H9 (cell line): ENCODE measurements at regions not wholly inside any gene's neighbourhood (a gene's known extent, or its start where the extent isn't known, plus 50 kb on each side); places are given as distances from the start of the nearest gene placed in this dataset.

Experiments
- DNase-seq: peaks from one replicate; pipeline ENCODE4 v3.0.0-alpha.2; 2017
- H2AFZ ChIP-seq: one replicate; pipeline ENCODE4 v1.6.1; 2013; ENCODE audit warnings: mild to moderate bottlenecking, low read length, control low read depth, moderate library complexity
- H2AK5ac ChIP-seq: 2 replicates; pipeline ENCODE4 v1.6.1; 2013; ENCODE audit warnings: low read length, control low read depth, mixed read lengths; ENCODE audit not compliant: insufficient read length
- H2BK120ac ChIP-seq: one replicate; pipeline ENCODE4 v1.6.1; 2013; ENCODE audit warnings: low read depth, mild to moderate bottlenecking, low read length, control low read depth, inconsistent platforms; ENCODE audit not compliant: poor library complexity, severe bottlenecking
- H2BK12ac ChIP-seq: 2 replicates; pipeline ENCODE4 v1.6.1; 2013; ENCODE audit warnings: low read length, control low read depth, mixed read lengths, low read depth; ENCODE audit not compliant: insufficient read length
- H2BK15ac ChIP-seq: 2 replicates; pipeline ENCODE4 v1.6.1; 2013; ENCODE audit warnings: low read depth, low read length, control low read depth
- H2BK20ac ChIP-seq: one replicate; pipeline ENCODE4 v1.6.1; 2013; ENCODE audit warnings: low read depth, mild to moderate bottlenecking, low read length, control low read depth, inconsistent platforms; ENCODE audit not compliant: poor library complexity, severe bottlenecking
- H2BK5ac ChIP-seq: 2 replicates; pipeline ENCODE4 v1.6.1; 2013; ENCODE audit warnings: low read length, control low read depth, mixed read lengths; ENCODE audit not compliant: insufficient read length
- H3K14ac ChIP-seq: 2 replicates; pipeline ENCODE4 v1.6.1; 2013; ENCODE audit warnings: low read length, control low read depth; ENCODE audit not compliant: insufficient read depth
- H3K18ac ChIP-seq: 2 replicates; pipeline ENCODE4 v1.6.1; 2013; ENCODE audit warnings: low read depth, mild to moderate bottlenecking, mixed read lengths, low read length, control low read depth; ENCODE audit not compliant: insufficient read length
- H3K23ac ChIP-seq: 2 replicates; pipeline ENCODE4 v1.6.1; 2013; ENCODE audit warnings: low read length, control low read depth, mixed read lengths, low read depth; ENCODE audit not compliant: insufficient read length
- H3K23me2 ChIP-seq: 2 replicates; pipeline ENCODE4 v1.6.1; 2013; ENCODE audit warnings: low read depth, mild to moderate bottlenecking, mixed read lengths, low read length, control low read depth; ENCODE audit not compliant: insufficient read length, poor library complexity, severe bottlenecking
- H3K27ac ChIP-seq: 2 replicates; pipeline ENCODE4 v1.5.1; 2013; ENCODE audit warnings: low read length, control low read depth, mixed read lengths, low read depth; ENCODE audit not compliant: insufficient read length
- H3K27me3 ChIP-seq: 2 replicates; pipeline ENCODE4 v1.6.1; 2013; ENCODE audit warnings: low read length, control low read depth, inconsistent platforms; ENCODE audit not compliant: insufficient read depth
- H3K4ac ChIP-seq: 2 replicates; pipeline ENCODE4 v1.6.1; 2013; ENCODE audit warnings: low read depth, mild to moderate bottlenecking, control low read depth, inconsistent platforms, low read length, moderate library complexity
- H3K4me1 ChIP-seq: 2 replicates; pipeline ENCODE4 v1.6.1; 2013; ENCODE audit warnings: low read length, control low read depth, inconsistent platforms; ENCODE audit not compliant: insufficient read depth
- H3K4me2 ChIP-seq: 2 replicates; pipeline ENCODE4 v1.6.1; 2013; ENCODE audit warnings: low read length, control low read depth, mixed read lengths; ENCODE audit not compliant: insufficient read length, insufficient read depth
- H3K56ac ChIP-seq: 2 replicates; pipeline ENCODE4 v1.6.1; 2013; ENCODE audit warnings: low read depth, mild to moderate bottlenecking, mixed read lengths, low read length, control low read depth; ENCODE audit not compliant: insufficient read length
- H3K79me1 ChIP-seq: 2 replicates; pipeline ENCODE4 v1.6.1; 2013; ENCODE audit warnings: low read depth, mild to moderate bottlenecking, moderate library complexity, low read length, control low read depth, inconsistent platforms; ENCODE audit not compliant: insufficient read depth, poor library complexity, severe bottlenecking
- H3K79me2 ChIP-seq: 2 replicates; pipeline ENCODE4 v1.6.1; 2013; ENCODE audit warnings: low read length, control low read depth, inconsistent platforms; ENCODE audit not compliant: insufficient read depth
- H3K9ac ChIP-seq: 2 replicates; pipeline ENCODE4 v1.6.1; 2013; ENCODE audit warnings: low read length, control low read depth, mixed read lengths; ENCODE audit not compliant: insufficient read length; ENCODE audit errors: extremely low read depth
- H3K9me3 ChIP-seq: one replicate; pipeline ENCODE4 v1.6.1; 2013; ENCODE audit warnings: low read depth, low read length, inconsistent platforms; ENCODE audit not compliant: control insufficient read depth
- H3T11ph ChIP-seq: one replicate; pipeline ENCODE4 v1.6.1; 2013; ENCODE audit warnings: mild to moderate bottlenecking, low read length, control low read depth, inconsistent platforms
- H4K20me1 ChIP-seq: one replicate; pipeline ENCODE4 v1.6.1; 2013; ENCODE audit not compliant: control insufficient read depth, insufficient read length, insufficient read depth
- H4K5ac ChIP-seq: 2 replicates; pipeline ENCODE4 v1.6.1; 2013; ENCODE audit warnings: low read depth, mild to moderate bottlenecking, mixed read lengths, low read length, control low read depth; ENCODE audit not compliant: insufficient read length
- H4K8ac ChIP-seq: replicated peaks from 2 replicates; pipeline ENCODE4 v1.6.1; 2013; ENCODE audit warnings: low read length, control low read depth, mixed read lengths, low read depth; ENCODE audit not compliant: insufficient read length
- H4K91ac ChIP-seq: 2 replicates; pipeline ENCODE4 v1.6.1; 2013; ENCODE audit warnings: low read depth, mild to moderate bottlenecking, moderate library complexity, mixed read lengths, low read length, control low read depth; ENCODE audit not compliant: insufficient read length
- H3K27ac Mint-ChIP-seq, 3 experiments: 2 replicates in 2 of 3; 3 replicates in 1 of 3; pipeline ENCODE4 v1.8.0; 2020 to 2021; ENCODE audit warnings: mixed read lengths in 3 of 3, mild to moderate bottlenecking in 1 of 3, moderate library complexity in 1 of 3
- H3K27me3 Mint-ChIP-seq: 2 replicates; pipeline ENCODE4 v1.8.0; 2021; ENCODE audit warnings: low read depth, mild to moderate bottlenecking, moderate library complexity, mixed read lengths
- H3K36me3 Mint-ChIP-seq, 3 experiments: 2 replicates in 2 of 3; 3 replicates in 1 of 3; pipeline ENCODE4 v1.8.0; 2020 to 2021; ENCODE audit warnings: low read depth in 3 of 3, mixed read lengths in 3 of 3; ENCODE audit not compliant: insufficient read depth in 1 of 3
- H3K4me1 Mint-ChIP-seq, 2 experiments: 2 replicates each; pipeline ENCODE4 v1.8.0; 2020; ENCODE audit warnings: mixed read lengths in 2 of 2
- H3K4me3 Mint-ChIP-seq, 2 experiments: 2 replicates in 1 of 2; 3 replicates in 1 of 2; pipeline ENCODE4 v1.8.0; 2020 to 2021; ENCODE audit warnings: mild to moderate bottlenecking in 2 of 2, mixed read lengths in 2 of 2, moderate library complexity in 1 of 2
- H3K9me3 Mint-ChIP-seq, 2 experiments: 2 replicates in 1 of 2; 3 replicates in 1 of 2; pipeline ENCODE4 v1.8.0; 2020; ENCODE audit warnings: mild to moderate bottlenecking in 2 of 2, mixed read lengths in 2 of 2, moderate library complexity in 1 of 2
- CTCF ChIP-seq: fragments of 200-600 bp; sonication (generic); conservative IDR thresholded peaks from 3 replicates; pipeline ENCODE4 v1.8.0; 2021; ENCODE audit warnings: antibody characterized with exemption, mild to moderate bottlenecking
- WGBS: extraction: QIAGEN DNeasy Blood & Tissue Kit; methylation state at CpG from one replicate; pipeline ENCODE4 v1.1.7; 2013; ENCODE audit warnings: missing lambda C conversion rate, low lambda C conversion rate, mixed read lengths; ENCODE audit not compliant: insufficient read length; ENCODE audit errors: extremely low coverage; 5-methylcytosine and 5-hydroxymethylcytosine counted together

GRCh38 chr3:159781867-159782266, 206.8 kb upstream of the IL12A start:
- Histone ChIP-seq H3K9ac (no peak overlapping the region), H3K23me2 (no peaks in the 10 kb centered on the region), H4K8ac (no peak overlapping the region), H3K79me2 (no peaks in the 10 kb centered on the region), H3K27me3 (no peaks in the 10 kb centered on the region), H3K79me1 (no peaks in the 10 kb centered on the region), H2AK5ac (no peak overlapping the region), H4K20me1 (no peaks in the 10 kb centered on the region), H3K27ac (no peak overlapping the region), H3K18ac (no peak overlapping the region), H3K23ac (no peak overlapping the region), H2BK5ac (no peak overlapping the region), H2BK120ac (no peak overlapping the region), H2BK15ac (no peak overlapping the region), H3K4me2 (no peak overlapping the region), H4K91ac (no peak overlapping the region), H2BK12ac (no peak overlapping the region), H3K14ac (no peak overlapping the region), H4K5ac (no peak overlapping the region), H3K56ac (no peak overlapping the region), H2BK20ac (no peak overlapping the region), H3K4ac (no peak overlapping the region), H3T11ph (no peak overlapping the region), H2AFZ (no peak overlapping the region), H3K9me3 (no peaks in the 10 kb centered on the region), H3K4me1 (no peaks in the 10 kb centered on the region; the same call in 1 of the 2 replicates)
- H3K4me1 Mint-ChIP-seq: peaks cover 7 to 8% of the 10 kb centered on the region in 2 experiments
- H3K27ac Mint-ChIP-seq: no peak overlapping the region; a peak in 1 of 7 replicates
- no peaks in the 10 kb centered on the region for H3K9me3 Mint-ChIP-seq
- no peaks in the 10 kb centered on the region for H3K27me3 Mint-ChIP-seq
- TF ChIP-seq CTCF: peak; percentile 41; the same call in 2 of the 3 replicates
- DNase-seq: no peak
- no peak overlapping the region for H3K4me3 Mint-ChIP-seq
- WGBS: no CpG with 5 or more reads among the region's 2 CpGs
- no peaks in the 10 kb centered on the region; a peak in 1 of 7 replicates for H3K36me3 Mint-ChIP-seq
